ENCODE measurements at regions not wholly inside any gene's neighbourhood (a gene's known extent, or its start where the extent isn't known, plus 50 kb on each side); places are given as distances from the start of the nearest gene placed in this dataset.

GRCh38 chr9:73647560-73647959, 495.9 kb downstream of the ANXA1 start:
- no peak for DNase-seq (ENCODE audit: low spot score)

GRCh38 chr9:73649552-73649951, 497.9 kb downstream of the ANXA1 start:
- DNase-seq (ENCODE audit: low spot score) = no peak

GRCh38 chr9:73655363-73655762, 503.7 kb downstream of the ANXA1 start:
- DNase-seq (ENCODE audit: low spot score) = no peak

- DNase-seq (ENCODE audit: low spot score) = no peak
Observed at GRCh38 chr9:73655831-73656230, 504.2 kb downstream of the ANXA1 start.

- no peak for DNase-seq (ENCODE audit: low spot score)
Observed at GRCh38 chr9:73665253-73665652, 513.6 kb downstream of the ANXA1 start.

GRCh38 chr9:73667749-73668148, 516.1 kb downstream of the ANXA1 start:
- DNase-seq (ENCODE audit: low spot score) = no peak

GRCh38 chr9:73680831-73681230, 529.2 kb downstream of the ANXA1 start:
- no peak for DNase-seq (ENCODE audit: low spot score)

GRCh38 chr9:73682789-73683188, 531.1 kb downstream of the ANXA1 start:
- DNase-seq (ENCODE audit: low spot score) = no peak

- no peak for DNase-seq (ENCODE audit: low spot score)
Observed at GRCh38 chr9:73683862-73684591, 532.4 kb downstream of the ANXA1 start.

GRCh38 chr9:73684601-73685000, 532.9 kb downstream of the ANXA1 start:
- DNase-seq (ENCODE audit: low spot score) = no peak

GRCh38 chr9:73685786-73686185, 534.1 kb downstream of the ANXA1 start:
- no peak for DNase-seq (ENCODE audit: low spot score)

GRCh38 chr9:73689051-73689870, 537.6 kb downstream of the ANXA1 start:
- no peak for DNase-seq (ENCODE audit: low spot score)

- no peak for DNase-seq (ENCODE audit: low spot score)
Observed at GRCh38 chr9:73701415-73702057, 549.9 kb downstream of the ANXA1 start.

- no peak for DNase-seq (ENCODE audit: low spot score)
Observed at GRCh38 chr9:73714294-73714693, 562.6 kb downstream of the ANXA1 start.

GRCh38 chr9:73715591-73715990, 563.9 kb downstream of the ANXA1 start:
- no peak for DNase-seq (ENCODE audit: low spot score)

- DNase-seq (ENCODE audit: low spot score) = no peak
Observed at GRCh38 chr9:73719660-73720059, 568.0 kb downstream of the ANXA1 start.

GRCh38 chr9:73720601-73721000, 568.9 kb downstream of the ANXA1 start:
- DNase-seq (ENCODE audit: low spot score) = no peak

GRCh38 chr9:73736270-73736669, 584.6 kb downstream of the ANXA1 start:
- DNase-seq (ENCODE audit: low spot score) = no peak

GRCh38 chr9:73738741-73739530, 587.3 kb downstream of the ANXA1 start:
- no peak for DNase-seq (ENCODE audit: low spot score)

- no peak for DNase-seq (ENCODE audit: low spot score)
Observed at GRCh38 chr9:73741316-73741715, 589.7 kb downstream of the ANXA1 start.

- no peak for DNase-seq (ENCODE audit: low spot score)
Observed at GRCh38 chr9:73742412-73742811, 590.7 kb downstream of the ANXA1 start.

- no peak for DNase-seq (ENCODE audit: low spot score)
Observed at GRCh38 chr9:73743826-73744225, 592.2 kb downstream of the ANXA1 start.

Data from umbilical cord (tissue), 1 donor.